Activated CD8-positive, alpha-beta memory T cell treated with anti-CD3 and anti-CD28 coated beads, Interleukin-2, amount 10 ng/mL, durations not matched to agents 7 days and 5 days (primary cell): ENCODE measurements at regions not wholly inside any gene's neighbourhood (a gene's known extent, or its start where the extent isn't known, plus 50 kb on each side); places are given as distances from the start of the nearest gene placed in this dataset.

ENCODE experiments used
- ATAC-seq: fragments of 150-1000 bp; cut with Tn5 transposase; one replicate; pipeline ENCODE4 v1.10.0; 2021; ENCODE audit warnings: moderate library complexity
- CTCF ChIA-PET: fragments of 350-600 bp; sonication (Branson Sonifier 250); formaldehyde crosslinking; loops from one replicate; lab custom pipeline; 2021; ENCODE audit warnings: antibody characterized with exemption; lab: Charles Lee
- DNase-seq: peaks from one replicate; pipeline ENCODE4 v3.0.0-alpha.2; 2020
- H3K27ac Mint-ChIP-seq: one replicate; pipeline ENCODE4 v1.8.0; 2021; ENCODE audit warnings: mild to moderate bottlenecking, mixed read lengths
- H3K27me3 Mint-ChIP-seq: one replicate; pipeline ENCODE4 v1.8.0; 2021; ENCODE audit warnings: mixed read lengths
- H3K36me3 Mint-ChIP-seq: one replicate; pipeline ENCODE4 v1.8.0; 2021; ENCODE audit warnings: mild to moderate bottlenecking, mixed read lengths
- H3K4me1 Mint-ChIP-seq: one replicate; pipeline ENCODE4 v1.8.0; 2021; ENCODE audit warnings: mixed read lengths
- H3K4me3 Mint-ChIP-seq: one replicate; pipeline ENCODE4 v1.8.0; 2021; ENCODE audit warnings: mild to moderate bottlenecking, moderate library complexity, mixed read lengths
- H3K9me3 Mint-ChIP-seq: one replicate; pipeline ENCODE4 v1.8.0; 2022; ENCODE audit warnings: low read depth, mixed read lengths

DNA sequence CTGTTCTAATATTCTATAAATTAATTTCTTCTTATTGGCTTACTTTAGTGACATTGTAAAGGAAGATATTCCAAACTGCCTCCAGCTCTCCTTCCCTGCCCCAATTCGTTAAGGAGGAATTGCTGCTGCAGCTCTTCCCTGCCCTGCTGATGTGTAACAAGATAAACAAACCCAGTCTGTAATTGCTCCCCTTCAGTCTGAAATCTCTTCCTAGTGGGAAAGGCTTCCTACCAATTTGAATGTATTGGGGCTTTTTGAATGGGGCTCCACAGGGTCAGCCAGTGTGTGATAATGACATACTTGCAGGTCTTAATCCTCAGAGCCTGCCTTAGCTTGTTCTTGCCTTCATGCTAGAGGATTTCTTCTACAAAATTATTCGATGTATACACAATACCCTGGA, 849.9 kb upstream of the GHITM start:
- Mint-ChIP-seq H3K27ac (no peak overlapping the region), H3K27me3 (no peaks in the 10 kb centered on the region), H3K4me1 (no peaks in the 10 kb centered on the region), H3K36me3 (no peaks in the 10 kb centered on the region), H3K9me3 (no peaks in the 10 kb centered on the region), H3K4me3 (no peak overlapping the region)
- CTCF ChIA-PET = no interaction called here
- ATAC-seq (no peak), DNase-seq (no peak)

DNA sequence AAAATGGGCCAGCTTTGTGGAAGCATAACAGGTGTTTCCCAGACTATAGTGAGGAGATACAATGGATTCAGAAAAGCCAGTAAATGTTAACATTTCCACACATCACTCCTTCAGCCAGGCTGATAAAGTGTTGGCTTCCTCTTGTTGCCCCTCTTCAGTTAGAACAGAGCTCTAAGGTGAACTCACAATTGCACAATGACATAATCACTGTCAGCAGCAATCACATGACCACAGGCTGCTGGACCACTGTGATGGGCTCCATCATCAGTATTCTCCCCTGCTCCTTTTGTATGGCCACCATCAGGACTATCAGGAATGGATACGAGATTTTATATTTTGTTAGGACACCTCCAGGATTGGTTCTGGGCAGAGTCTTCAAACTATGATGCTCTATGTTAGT, 849.4 kb upstream of the GHITM start:
- CTCF ChIA-PET = no interaction called here
- H3K27me3 Mint-ChIP-seq = no peaks in the 10 kb centered on the region
- DNase-seq = no peak
- no peaks in the 10 kb centered on the region for H3K4me1 Mint-ChIP-seq
- no peak for ATAC-seq
- H3K4me3 Mint-ChIP-seq = no peak overlapping the region
- H3K27ac Mint-ChIP-seq = no peak overlapping the region
- H3K36me3 Mint-ChIP-seq = no peaks in the 10 kb centered on the region
- H3K9me3 Mint-ChIP-seq = no peaks in the 10 kb centered on the region

- CTCF ChIA-PET = no interaction called here
- H3K27me3 Mint-ChIP-seq = no peaks in the 10 kb centered on the region
- no peaks in the 10 kb centered on the region for H3K36me3 Mint-ChIP-seq
- DNase-seq = no peak
- no peaks in the 10 kb centered on the region for H3K4me1 Mint-ChIP-seq
- no peak overlapping the region for H3K4me3 Mint-ChIP-seq
- no peak for ATAC-seq
- no peak overlapping the region for H3K27ac Mint-ChIP-seq
- H3K9me3 Mint-ChIP-seq = peaks cover 9% of the 10 kb centered on the region
Measured at GRCh38 chr10:83301732-83302131, 837.6 kb upstream of the GHITM start.

- CTCF ChIA-PET = no interaction called here
- no peak overlapping the region for H3K27ac Mint-ChIP-seq
- H3K9me3 Mint-ChIP-seq = peaks cover 7% of the 10 kb centered on the region
- no peak for DNase-seq
- no peaks in the 10 kb centered on the region for H3K36me3 Mint-ChIP-seq
- ATAC-seq = no peak
- no peak overlapping the region for H3K4me3 Mint-ChIP-seq
- H3K4me1 Mint-ChIP-seq = no peaks in the 10 kb centered on the region
- H3K27me3 Mint-ChIP-seq = no peaks in the 10 kb centered on the region
Measured at GRCh38 chr10:83302623-83303022, 836.7 kb upstream of the GHITM start.

DNA sequence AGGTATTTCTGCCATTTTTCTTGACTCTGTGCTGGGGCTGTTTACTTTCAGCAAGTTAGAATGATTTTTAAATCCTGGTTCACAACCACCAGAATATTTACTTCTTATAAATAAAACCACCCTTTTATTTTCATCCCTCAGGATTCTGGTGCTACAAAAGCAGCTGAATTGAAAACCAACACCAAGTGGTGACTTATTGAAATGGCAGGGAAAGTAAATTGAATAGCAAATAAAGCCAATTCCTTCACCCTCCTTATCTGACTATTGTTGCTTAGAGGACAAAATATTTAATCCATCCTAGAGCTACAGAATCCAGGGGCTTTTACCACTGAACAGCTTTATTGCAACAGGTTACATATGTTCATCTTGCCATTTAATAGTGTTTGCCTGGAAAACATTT, 828.6 kb upstream of the GHITM start:
- Mint-ChIP-seq H3K4me3 (no peak overlapping the region), H3K36me3 (no peaks in the 10 kb centered on the region), H3K9me3 (peaks cover 14% of the 10 kb centered on the region), H3K4me1 (no peaks in the 10 kb centered on the region), H3K27ac (no peak overlapping the region), H3K27me3 (no peaks in the 10 kb centered on the region)
- DNase-seq (no peak), ATAC-seq (no peak)
- CTCF ChIA-PET = no interaction called here

DNA sequence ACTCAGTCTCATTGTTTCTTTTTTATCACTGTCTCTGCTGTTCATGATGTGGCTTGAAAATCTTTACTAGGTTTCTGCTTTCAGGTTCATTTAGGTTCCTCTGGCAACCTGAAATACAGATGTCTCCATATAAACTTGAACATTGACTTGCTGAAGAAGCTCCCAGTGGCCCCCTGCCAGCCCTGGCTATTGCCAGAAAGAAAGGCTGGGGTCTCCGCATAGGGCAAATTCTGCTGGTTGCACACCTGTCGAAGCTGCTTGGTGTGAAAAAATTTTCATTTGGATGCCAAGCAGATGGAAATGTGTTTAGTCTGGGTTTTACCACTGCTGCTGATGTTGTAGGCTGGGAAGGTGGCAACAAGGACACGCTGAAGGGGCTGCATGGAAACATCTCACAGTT, 826.7 kb upstream of the GHITM start:
- ATAC-seq (no peak), DNase-seq (no peak)
- peaks cover 18% of the 10 kb centered on the region for H3K9me3 Mint-ChIP-seq
- no peaks in the 10 kb centered on the region for H3K27me3 Mint-ChIP-seq
- no peaks in the 10 kb centered on the region for H3K36me3 Mint-ChIP-seq
- CTCF ChIA-PET = no interaction called here
- no peak overlapping the region for H3K4me3 Mint-ChIP-seq
- no peak overlapping the region for H3K27ac Mint-ChIP-seq
- no peaks in the 10 kb centered on the region for H3K4me1 Mint-ChIP-seq

GRCh38 chr10:83332690-83333089, 806.6 kb upstream of the GHITM start:
- Mint-ChIP-seq H3K9me3 (peaks cover 9% of the 10 kb centered on the region), H3K27me3 (no peaks in the 10 kb centered on the region), H3K36me3 (no peaks in the 10 kb centered on the region), H3K27ac (no peak overlapping the region), H3K4me1 (no peaks in the 10 kb centered on the region), H3K4me3 (no peak overlapping the region)
- DNase-seq (no peak), ATAC-seq (no peak)
- CTCF ChIA-PET = no interaction called here

DNA sequence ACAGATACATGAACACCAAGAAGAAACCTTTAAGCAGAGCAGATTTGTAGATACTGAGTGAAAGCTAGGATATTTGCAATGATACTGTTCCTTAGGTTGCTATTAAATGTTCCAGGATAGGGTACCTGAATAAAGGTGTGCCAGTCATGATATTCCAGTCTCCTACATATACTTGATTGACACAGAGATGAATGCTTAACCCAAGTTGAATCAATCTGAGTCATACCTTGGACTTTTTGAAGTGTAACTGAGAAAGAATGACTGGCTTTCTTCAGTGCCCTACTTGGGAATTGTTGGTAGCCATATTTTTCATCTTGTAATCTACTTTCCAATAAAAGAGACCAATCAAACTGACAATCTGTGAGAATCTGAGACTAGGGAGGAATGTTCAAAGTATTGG, 805.7 kb upstream of the GHITM start:
- no peak for ATAC-seq
- Mint-ChIP-seq H3K4me1 (no peaks in the 10 kb centered on the region), H3K27me3 (no peaks in the 10 kb centered on the region), H3K9me3 (peaks cover 9% of the 10 kb centered on the region), H3K4me3 (no peak overlapping the region), H3K36me3 (no peaks in the 10 kb centered on the region), H3K27ac (no peak overlapping the region)
- no peak for DNase-seq
- CTCF ChIA-PET = no interaction called here

GRCh38 chr10:83343676-83344075, 795.6 kb upstream of the GHITM start:
- Mint-ChIP-seq H3K9me3 (no peaks in the 10 kb centered on the region), H3K4me3 (no peak overlapping the region), H3K27ac (no peak overlapping the region), H3K27me3 (no peaks in the 10 kb centered on the region), H3K4me1 (no peaks in the 10 kb centered on the region), H3K36me3 (no peaks in the 10 kb centered on the region)
- DNase-seq (no peak), ATAC-seq (no peak)
- CTCF ChIA-PET = no interaction called here

GRCh38 chr10:83346266-83346910, 792.9 kb upstream of the GHITM start:
- Mint-ChIP-seq H3K27me3 (no peaks in the 10 kb centered on the region), H3K27ac (no peak overlapping the region), H3K36me3 (no peaks in the 10 kb centered on the region), H3K4me1 (no peaks in the 10 kb centered on the region), H3K4me3 (no peak overlapping the region), H3K9me3 (peaks cover 4% of the 10 kb centered on the region)
- DNase-seq = no peak
- no peak for ATAC-seq
- CTCF ChIA-PET = no interaction called here

DNA sequence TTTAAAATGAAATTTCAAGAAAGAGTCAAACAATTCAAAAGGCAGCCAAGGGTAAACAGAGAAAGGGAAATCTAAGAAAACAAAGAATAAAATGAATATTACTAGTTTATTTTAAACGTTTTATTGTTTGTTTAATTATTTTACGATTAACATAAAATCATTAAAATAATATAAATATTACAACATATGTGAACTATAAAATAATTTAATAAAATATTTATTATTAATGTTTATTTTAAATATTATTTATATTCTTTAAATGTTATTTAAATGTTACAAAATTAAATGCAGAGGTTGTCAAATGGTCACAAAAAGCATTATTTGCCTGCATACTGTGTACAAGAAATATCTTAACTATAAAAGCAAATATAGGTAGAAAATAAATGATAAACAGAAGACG, 786.7 kb upstream of the GHITM start:
- CTCF ChIA-PET = no interaction called here
- Mint-ChIP-seq H3K4me3 (no peak overlapping the region), H3K9me3 (peaks cover 4% of the 10 kb centered on the region), H3K27ac (no peak overlapping the region), H3K27me3 (no peaks in the 10 kb centered on the region), H3K4me1 (no peaks in the 10 kb centered on the region), H3K36me3 (no peaks in the 10 kb centered on the region)
- ATAC-seq (no peak), DNase-seq (no peak)

DNA sequence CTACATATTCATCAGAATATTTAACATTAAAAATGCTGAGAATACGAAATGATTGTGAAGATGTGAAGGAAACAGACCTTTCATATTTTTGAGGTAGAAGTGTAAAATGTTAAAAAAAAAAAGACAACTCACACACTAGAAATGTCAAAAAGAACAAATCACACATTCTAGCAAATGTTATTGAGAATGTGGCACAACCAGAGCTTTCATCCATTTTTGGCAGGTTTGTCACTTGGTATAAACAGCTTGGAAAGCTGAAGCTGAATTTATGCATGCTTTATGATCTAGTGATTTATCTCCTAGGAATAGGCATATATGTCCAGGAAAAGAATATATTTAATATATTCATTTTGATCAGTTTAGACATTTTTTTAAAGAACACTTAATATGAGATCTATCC, 784.9 kb upstream of the GHITM start:
- no peak for ATAC-seq
- H3K36me3 Mint-ChIP-seq = no peaks in the 10 kb centered on the region
- DNase-seq = no peak
- peaks cover 4% of the 10 kb centered on the region for H3K9me3 Mint-ChIP-seq
- CTCF ChIA-PET = no interaction called here
- no peaks in the 10 kb centered on the region for H3K27me3 Mint-ChIP-seq
- H3K4me1 Mint-ChIP-seq = no peaks in the 10 kb centered on the region
- H3K4me3 Mint-ChIP-seq = no peak overlapping the region
- H3K27ac Mint-ChIP-seq = no peak overlapping the region

DNA sequence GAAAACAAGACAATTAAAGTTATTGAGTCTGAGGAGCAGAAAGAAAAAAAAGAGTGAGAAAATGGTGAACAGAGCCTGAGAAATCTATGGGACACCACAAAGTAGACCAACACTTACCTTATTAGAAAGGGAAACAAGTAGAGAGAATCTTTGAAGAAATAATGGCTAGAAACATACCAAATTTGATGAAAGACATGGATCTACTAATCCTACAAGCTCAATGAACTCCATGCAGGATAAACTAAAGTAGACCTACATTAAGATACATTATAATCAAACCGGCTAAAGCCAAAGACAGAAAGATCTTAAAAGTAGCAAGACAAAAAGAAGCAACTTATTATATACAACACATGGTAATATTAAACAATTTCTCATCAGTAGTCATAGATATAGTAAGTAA, 782.3 kb upstream of the GHITM start:
- CTCF ChIA-PET = no interaction called here
- DNase-seq (no peak), ATAC-seq (no peak)
- Mint-ChIP-seq H3K36me3 (no peaks in the 10 kb centered on the region), H3K27me3 (no peaks in the 10 kb centered on the region), H3K27ac (no peak overlapping the region), H3K4me1 (no peaks in the 10 kb centered on the region), H3K9me3 (peaks cover 2% of the 10 kb centered on the region), H3K4me3 (no peak overlapping the region)

DNA sequence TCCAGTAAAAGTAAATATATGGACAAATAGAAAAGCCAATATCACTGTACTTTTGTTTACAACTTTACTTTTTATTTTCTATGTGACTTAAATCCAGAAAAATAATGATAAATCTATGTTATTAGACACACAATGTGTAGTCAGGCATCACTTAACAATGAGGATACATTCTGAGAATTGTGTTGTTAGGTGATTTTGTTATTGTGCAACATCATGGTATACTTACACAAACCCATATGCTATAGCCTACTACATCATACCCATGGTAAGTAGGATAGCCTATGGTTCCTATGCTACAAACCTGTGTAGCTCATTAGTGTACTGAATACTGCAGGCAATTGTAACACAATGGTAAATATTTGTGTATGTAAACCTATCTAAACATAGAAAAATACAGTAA, 781.7 kb upstream of the GHITM start:
- no peak for ATAC-seq
- Mint-ChIP-seq H3K4me3 (no peak overlapping the region), H3K9me3 (peaks cover 2% of the 10 kb centered on the region), H3K4me1 (no peaks in the 10 kb centered on the region), H3K36me3 (no peaks in the 10 kb centered on the region), H3K27ac (no peak overlapping the region), H3K27me3 (no peaks in the 10 kb centered on the region)
- DNase-seq = no peak
- CTCF ChIA-PET = no interaction called here

DNA sequence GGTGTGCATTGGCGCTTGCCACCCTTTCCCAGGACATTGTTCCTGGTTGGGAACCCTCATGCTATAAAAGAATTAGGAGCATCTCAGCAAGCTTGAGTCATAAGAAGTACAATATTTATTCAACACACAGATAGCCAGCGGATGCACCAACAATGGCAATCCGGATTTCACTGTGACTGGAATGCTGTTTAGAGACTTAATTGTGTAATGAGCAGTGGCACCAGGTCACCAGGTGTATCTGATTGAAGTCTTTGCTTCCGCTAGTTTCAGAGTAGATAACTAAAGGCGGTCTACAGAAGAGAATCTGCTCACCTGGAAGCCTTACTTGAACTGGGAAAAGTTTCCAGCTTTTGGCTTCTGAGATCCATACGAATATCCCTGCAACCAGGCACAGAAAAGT, 772.3 kb upstream of the GHITM start:
- H3K9me3 Mint-ChIP-seq = peaks cover 6% of the 10 kb centered on the region
- no peak for DNase-seq
- no peak overlapping the region for H3K27ac Mint-ChIP-seq
- CTCF ChIA-PET = no interaction called here
- H3K27me3 Mint-ChIP-seq = no peaks in the 10 kb centered on the region
- ATAC-seq = no peak
- H3K4me3 Mint-ChIP-seq = no peak overlapping the region
- H3K36me3 Mint-ChIP-seq = no peaks in the 10 kb centered on the region
- no peaks in the 10 kb centered on the region for H3K4me1 Mint-ChIP-seq
